NCI-H1694 treated with DMSO at 0.1 percent for 48 hours (cell line): ENCODE measurements at regions not wholly inside any gene's neighbourhood (a gene's known extent, or its start where the extent isn't known, plus 50 kb on each side); places are given as distances from the start of the nearest gene placed in this dataset.

Experiments
- DNase-seq: peaks from one replicate; lab custom pipeline; 2025; lab: John Stamatoyannopoulos, UW

- DNase-seq = no peak
Measured at GRCh38 chr13:79267560-79267959, 138.5 kb downstream of the RBM26 start.

GRCh38 chr13:79258489-79258888 lies 147.6 kb downstream of the RBM26 start:
- DNase-seq = no peak

GRCh38 chr13:79246578-79246949 lies 159.5 kb downstream of the RBM26 start:
- no peak for DNase-seq

GRCh38 chr13:79245937-79246577 lies 160.0 kb downstream of the RBM26 start:
- no peak for DNase-seq

GRCh38 chr13:79241697-79242096 lies 164.4 kb downstream of the RBM26 start:
- no peak for DNase-seq

- no peak for DNase-seq
Measured at GRCh38 chr13:79237981-79238380, 168.1 kb downstream of the RBM26 start.

GRCh38 chr13:79231887-79232286 lies 174.2 kb downstream of the RBM26 start:
- DNase-seq = no peak

- no peak for DNase-seq
Measured at GRCh38 chr13:79229761-79230160, 176.3 kb downstream of the RBM26 start.

- no peak for DNase-seq
Measured at GRCh38 chr13:79228972-79229371, 177.1 kb downstream of the RBM26 start.

- DNase-seq = no peak
Measured at GRCh38 chr13:79227418-79227817, 178.6 kb downstream of the RBM26 start.

- no peak for DNase-seq
Measured at GRCh38 chr13:79226938-79227337, 179.1 kb downstream of the RBM26 start.

- DNase-seq = no peak
Measured at GRCh38 chr13:79226250-79226649, 179.8 kb downstream of the RBM26 start.

- DNase-seq = no peak
Measured at GRCh38 chr13:79225487-79226232, 180.4 kb downstream of the RBM26 start.

GRCh38 chr13:79222427-79223205 lies 183.4 kb downstream of the RBM26 start:
- no peak for DNase-seq

- DNase-seq = no peak
Measured at GRCh38 chr13:79212064-79212619, 193.9 kb downstream of the RBM26 start.

GRCh38 chr13:79211377-79211776 lies 194.7 kb downstream of the RBM26 start:
- no peak for DNase-seq

- DNase-seq = no peak
Measured at GRCh38 chr13:79197933-79198332, 208.1 kb downstream of the RBM26 start.

- DNase-seq = no peak
Measured at GRCh38 chr13:79196843-79197242, 209.2 kb downstream of the RBM26 start.

GRCh38 chr13:79196366-79196765 lies 209.7 kb downstream of the RBM26 start:
- no peak for DNase-seq

GRCh38 chr13:79194727-79195126 lies 211.3 kb downstream of the RBM26 start:
- DNase-seq = no peak

GRCh38 chr13:79194272-79194671 lies 211.8 kb downstream of the RBM26 start:
- no peak for DNase-seq

- no peak for DNase-seq
Measured at GRCh38 chr13:79191501-79191900, 214.6 kb downstream of the RBM26 start.

GRCh38 chr13:79190932-79191331 lies 215.1 kb downstream of the RBM26 start:
- no peak for DNase-seq
